CD4-positive, CD25-positive, alpha-beta regulatory T cell (primary cell): ENCODE measurements at regions not wholly inside any gene's neighbourhood (a gene's known extent, or its start where the extent isn't known, plus 50 kb on each side); places are given as distances from the start of the nearest gene placed in this dataset.

ENCODE experiments used
- ATAC-seq, 2 donors: fragments of 150-1000 bp; cut with Tn5 transposase; one replicate each; pipeline ENCODE4 v1.10.0; 2021; ENCODE audit warnings: low read depth in 2 of 2, moderate number of reproducible peaks in 2 of 2, moderate library complexity in 1 of 2
- DNase-seq, 3 donors: peaks; one replicate each; pipeline versions ENCODE4 v3.0.0 to v3.0.0-alpha.2; 2012 to 2022; ENCODE audit warnings: mixed read lengths in 1 of 3
- H3K27ac ChIP-seq: one replicate; pipeline ENCODE4 v1.7.0; 2013; ENCODE audit warnings: mild to moderate bottlenecking, low read length; ENCODE audit not compliant: insufficient read depth, poor library complexity, severe bottlenecking
- H3K27me3 ChIP-seq: one replicate; pipeline ENCODE4 v1.7.0; 2013; ENCODE audit warnings: low read length; ENCODE audit not compliant: control insufficient read depth, insufficient read depth
- H3K36me3 ChIP-seq: one replicate; pipeline ENCODE4 v1.7.0; 2013; ENCODE audit warnings: mild to moderate bottlenecking, low read length, moderate library complexity; ENCODE audit not compliant: control insufficient read depth, insufficient read depth
- H3K4me1 ChIP-seq: 2 replicates; pipeline ENCODE4 v1.7.0; 2013; ENCODE audit warnings: mild to moderate bottlenecking, low read length; ENCODE audit not compliant: insufficient read depth, control insufficient read depth, poor library complexity, severe bottlenecking
- H3K4me3 ChIP-seq: one replicate; pipeline ENCODE4 v1.7.0; 2013; ENCODE audit warnings: low read depth, mild to moderate bottlenecking, low read length, moderate library complexity
- H3K9me3 ChIP-seq, 2 experiments: 1 replicate in 1 of 2; 2 replicates in 1 of 2; pipeline ENCODE4 v1.7.0; 2013; ENCODE audit warnings: low read length in 2 of 2, mild to moderate bottlenecking in 1 of 2, moderate library complexity in 1 of 2; ENCODE audit not compliant: control insufficient read depth in 2 of 2
- H3K27ac Mint-ChIP-seq, 3 donors: one replicate each; pipeline ENCODE4 v1.8.0; 2020 to 2022; ENCODE audit warnings: mild to moderate bottlenecking in 3 of 3, mixed read lengths in 3 of 3, moderate library complexity in 2 of 3
- H3K27me3 Mint-ChIP-seq: one replicate; pipeline ENCODE4 v1.8.0; 2022; ENCODE audit warnings: mild to moderate bottlenecking, mixed read lengths
- H3K36me3 Mint-ChIP-seq: one replicate; pipeline ENCODE4 v1.8.0; 2020; ENCODE audit warnings: mixed read lengths
- H3K4me1 Mint-ChIP-seq, 4 donors: one replicate each; pipeline ENCODE4 v1.8.0; 2020 to 2022; ENCODE audit warnings: mixed read lengths in 4 of 4, mild to moderate bottlenecking in 1 of 4
- H3K4me3 Mint-ChIP-seq, 4 donors: one replicate each; pipeline ENCODE4 v1.8.0; 2020 to 2022; ENCODE audit warnings: mild to moderate bottlenecking in 4 of 4, mixed read lengths in 4 of 4, moderate library complexity in 3 of 4
- H3K9me3 Mint-ChIP-seq, 7 donors: one replicate each; pipeline ENCODE4 v1.8.0; 2020 to 2022; ENCODE audit warnings: mixed read lengths in 7 of 7, mild to moderate bottlenecking in 3 of 7, moderate library complexity in 2 of 7

GRCh38 chr16:25434064-25434463 lies 176.4 kb upstream of the ZKSCAN2 start:
- DNase-seq (no peak), ATAC-seq (no peak)
- H3K27ac ChIP-seq, result no peak overlapping the region
- Mint-ChIP-seq H3K4me1 (no peaks in the 10 kb centered on the region), H3K9me3 (peaks cover 0 to 2% (median 0%) of the 10 kb centered on the region in 7 donors), H3K27ac (no peak overlapping the region), H3K36me3 (no peaks in the 10 kb centered on the region), H3K27me3 (peaks cover 6% of the 10 kb centered on the region), H3K4me3 (no peak overlapping the region)
- H3K4me3 ChIP-seq, result no peak overlapping the region
- H3K36me3 ChIP-seq, result no peaks in the 10 kb centered on the region
- H3K27me3 ChIP-seq, result no peaks in the 10 kb centered on the region
- no peaks in the 10 kb centered on the region for H3K4me1 ChIP-seq
- no peaks in the 10 kb centered on the region for H3K9me3 ChIP-seq

- H3K9me3 ChIP-seq, result peaks cover 0 to 1% of the 10 kb centered on the region in 2 experiments
- no peak for ATAC-seq
- no peaks in the 10 kb centered on the region for H3K27me3 ChIP-seq
- no peak overlapping the region for H3K4me3 Mint-ChIP-seq
- H3K27ac Mint-ChIP-seq, result peak overlapping the region in 1 of 3 donors; percentile 10
- H3K4me1 Mint-ChIP-seq, result no peaks in the 10 kb centered on the region
- no peak overlapping the region for H3K4me3 ChIP-seq
- H3K27ac ChIP-seq, result no peak overlapping the region
- H3K27me3 Mint-ChIP-seq, result peaks cover 6% of the 10 kb centered on the region
- no peaks in the 10 kb centered on the region for H3K36me3 ChIP-seq
- H3K9me3 Mint-ChIP-seq, result peaks cover 0 to 4% (median 0%) of the 10 kb centered on the region in 7 donors
- H3K4me1 ChIP-seq, result no peaks in the 10 kb centered on the region
- no peak for DNase-seq
- H3K36me3 Mint-ChIP-seq, result no peaks in the 10 kb centered on the region
Measured at GRCh38 chr16:25433388-25433787, 175.7 kb upstream of the ZKSCAN2 start.

- H3K27ac Mint-ChIP-seq, result no peak overlapping the region
- ATAC-seq (no peak), DNase-seq (no peak)
- Histone ChIP-seq H3K36me3 (no peaks in the 10 kb centered on the region), H3K4me1 (no peaks in the 10 kb centered on the region), H3K27ac (no peak overlapping the region), H3K9me3 (peaks cover 3 to 4% of the 10 kb centered on the region in 2 experiments), H3K27me3 (no peaks in the 10 kb centered on the region), H3K4me3 (no peak overlapping the region)
- H3K4me3 Mint-ChIP-seq, result no peak overlapping the region
- no peaks in the 10 kb centered on the region for H3K4me1 Mint-ChIP-seq
- H3K36me3 Mint-ChIP-seq, result no peaks in the 10 kb centered on the region
- peaks cover 0 to 5% (median 0%) of the 10 kb centered on the region in 7 donors for H3K9me3 Mint-ChIP-seq
- H3K27me3 Mint-ChIP-seq, result peaks cover 12% of the 10 kb centered on the region
Measured at GRCh38 chr16:25431472-25431871, 173.8 kb upstream of the ZKSCAN2 start.

GRCh38 chr16:25426829-25427228 lies 169.2 kb upstream of the ZKSCAN2 start:
- Histone ChIP-seq H3K4me3 (no peak overlapping the region), H3K36me3 (no peaks in the 10 kb centered on the region), H3K27ac (no peak overlapping the region), H3K9me3 (peaks cover 3 to 4% of the 10 kb centered on the region in 2 experiments), H3K27me3 (no peaks in the 10 kb centered on the region), H3K4me1 (no peaks in the 10 kb centered on the region)
- ATAC-seq (no peak), DNase-seq (no peak)
- Mint-ChIP-seq H3K27me3 (peaks cover 10% of the 10 kb centered on the region), H3K9me3 (peaks cover 0 to 5% (median 0%) of the 10 kb centered on the region in 7 donors), H3K27ac (no peak overlapping the region), H3K36me3 (no peaks in the 10 kb centered on the region), H3K4me3 (no peak overlapping the region), H3K4me1 (no peaks in the 10 kb centered on the region)

- peaks cover 2% of the 10 kb centered on the region for H3K27me3 ChIP-seq
- H3K36me3 ChIP-seq, result no peaks in the 10 kb centered on the region
- DNase-seq (no peak), ATAC-seq (no peak)
- no peak overlapping the region for H3K27ac ChIP-seq
- Mint-ChIP-seq H3K9me3 (peaks cover 0 to 2% (median 0%) of the 10 kb centered on the region in 7 donors), H3K27me3 (peaks cover 4% of the 10 kb centered on the region), H3K4me1 (no peaks in the 10 kb centered on the region), H3K27ac (no peak overlapping the region), H3K36me3 (no peaks in the 10 kb centered on the region), H3K4me3 (no peak overlapping the region)
- H3K4me1 ChIP-seq, result no peaks in the 10 kb centered on the region
- H3K4me3 ChIP-seq, result no peak overlapping the region
- no peaks in the 10 kb centered on the region for H3K9me3 ChIP-seq
Measured at GRCh38 chr16:25419681-25420080, 162.0 kb upstream of the ZKSCAN2 start.

- ATAC-seq, result no peak
- H3K4me3 Mint-ChIP-seq, result no peak overlapping the region
- H3K9me3 ChIP-seq, result no peaks in the 10 kb centered on the region
- DNase-seq, result no peak
- no peak overlapping the region for H3K4me3 ChIP-seq
- no peaks in the 10 kb centered on the region for H3K36me3 ChIP-seq
- H3K27me3 ChIP-seq, result peaks cover 2% of the 10 kb centered on the region
- no peaks in the 10 kb centered on the region for H3K36me3 Mint-ChIP-seq
- H3K27ac ChIP-seq, result no peak overlapping the region
- H3K27ac Mint-ChIP-seq, result no peak overlapping the region
- no peaks in the 10 kb centered on the region for H3K4me1 Mint-ChIP-seq
- no peaks in the 10 kb centered on the region for H3K4me1 ChIP-seq
- peaks cover 0 to 2% (median 0%) of the 10 kb centered on the region in 7 donors for H3K9me3 Mint-ChIP-seq
- H3K27me3 Mint-ChIP-seq, result peaks cover 4% of the 10 kb centered on the region
Measured at GRCh38 chr16:25419153-25419552, 161.5 kb upstream of the ZKSCAN2 start.

GRCh38 chr16:25416002-25416401 lies 158.4 kb upstream of the ZKSCAN2 start:
- no peak overlapping the region for H3K4me3 Mint-ChIP-seq
- H3K4me1 Mint-ChIP-seq, result no peaks in the 10 kb centered on the region
- ATAC-seq, result no peak
- Histone ChIP-seq H3K4me1 (no peaks in the 10 kb centered on the region), H3K36me3 (no peaks in the 10 kb centered on the region), H3K9me3 (no peaks in the 10 kb centered on the region), H3K4me3 (no peak overlapping the region), H3K27ac (no peak overlapping the region), H3K27me3 (peaks cover 2% of the 10 kb centered on the region)
- no peak for DNase-seq
- H3K36me3 Mint-ChIP-seq, result no peaks in the 10 kb centered on the region
- H3K9me3 Mint-ChIP-seq, result no peaks in the 10 kb centered on the region
- no peaks in the 10 kb centered on the region for H3K27me3 Mint-ChIP-seq
- no peak overlapping the region for H3K27ac Mint-ChIP-seq

- H3K36me3 ChIP-seq, result no peaks in the 10 kb centered on the region
- ATAC-seq, result no peak
- H3K4me3 Mint-ChIP-seq, result no peak overlapping the region
- no peaks in the 10 kb centered on the region for H3K4me1 Mint-ChIP-seq
- H3K4me3 ChIP-seq, result no peak overlapping the region
- H3K27ac ChIP-seq, result no peak overlapping the region
- no peaks in the 10 kb centered on the region for H3K4me1 ChIP-seq
- no peaks in the 10 kb centered on the region for H3K27me3 Mint-ChIP-seq
- no peak for DNase-seq
- H3K9me3 Mint-ChIP-seq, result no peaks in the 10 kb centered on the region
- H3K36me3 Mint-ChIP-seq, result no peaks in the 10 kb centered on the region
- H3K27me3 ChIP-seq, result no peaks in the 10 kb centered on the region
- no peaks in the 10 kb centered on the region for H3K9me3 ChIP-seq
- H3K27ac Mint-ChIP-seq, result no peak overlapping the region
Measured at GRCh38 chr16:25413975-25414374, 156.3 kb upstream of the ZKSCAN2 start.
